GM20000 (cell line): ENCODE measurements at regions not wholly inside any gene's neighbourhood (a gene's known extent, or its start where the extent isn't known, plus 50 kb on each side); places are given as distances from the start of the nearest gene placed in this dataset.

Source experiments
- DNase-seq: peaks from one replicate; pipeline ENCODE4 v3.0.0; 2012; ENCODE audit warnings: low spot score
- CTCF ChIP-seq: IDR thresholded peaks from 2 replicates; pipeline ENCODE4 v1.5.1; 2012; ENCODE audit warnings: mild to moderate bottlenecking, control low read depth; ENCODE audit errors: extremely low read depth, missing control alignments

- no peak for TF ChIP-seq CTCF
- no peak for DNase-seq
These were observed 120.9 kb downstream of the DLEU7 start for GRCh38 chr13:50722440-50723125.

GRCh38 chr13:50724438-50724837 lies 119.1 kb downstream of the DLEU7 start:
- no peak for TF ChIP-seq CTCF
- no peak for DNase-seq

- DNase-seq = no peak
- TF ChIP-seq CTCF = no peak
These were observed 118.6 kb downstream of the DLEU7 start for GRCh38 chr13:50724913-50725312.

GRCh38 chr13:50726164-50726563 lies 117.3 kb downstream of the DLEU7 start:
- TF ChIP-seq CTCF = no peak
- DNase-seq = no peak

GRCh38 chr13:50729177-50729576 lies 114.3 kb downstream of the DLEU7 start:
- DNase-seq = no peak
- no peak for TF ChIP-seq CTCF

- TF ChIP-seq CTCF = no peak
- no peak for DNase-seq
These were observed 112.8 kb downstream of the DLEU7 start for GRCh38 chr13:50730496-50731351.

- TF ChIP-seq CTCF = no peak
- no peak for DNase-seq
These were observed 112.1 kb downstream of the DLEU7 start for GRCh38 chr13:50731400-50731799.
